ENCODE measurements at regions not wholly inside any gene's neighbourhood (a gene's known extent, or its start where the extent isn't known, plus 50 kb on each side); places are given as distances from the start of the nearest gene placed in this dataset.

DNA sequence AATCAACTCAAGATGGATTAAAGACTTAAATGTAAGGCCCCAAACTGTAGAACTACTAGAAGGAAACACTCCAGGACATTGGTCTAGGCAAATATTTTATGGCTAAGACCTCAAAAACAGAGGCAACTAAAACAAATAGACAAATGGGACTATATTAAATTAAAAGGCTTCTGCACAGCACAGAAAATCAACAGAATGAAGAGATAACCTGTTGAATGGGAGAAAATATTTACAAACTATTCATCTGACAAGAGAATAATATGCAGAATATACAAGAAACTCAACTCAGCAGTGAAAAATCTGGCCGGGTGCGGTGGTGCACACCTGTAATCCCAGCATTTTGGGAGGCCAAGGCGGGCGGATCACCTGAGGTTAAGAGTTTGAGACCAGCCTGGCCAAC, 84.1 kb upstream of the HNRNPU start:
- TF ChIP-seq CTCF (IDR thresholded peaks at IDR 0.05; ENCODE audit: low read length) (no peak), EZH2 (optimal IDR thresholded peaks at IDR 0.05; ENCODE audit: low read depth, low read length) (no peak), EZH2phosphoT487 (IDR thresholded peaks at IDR 0.05; ENCODE audit: low read length) (no peak)

All from MM.1S (cell line).